Kidney (tissue), 13 donors: ENCODE measurements at regions not wholly inside any gene's neighbourhood (a gene's known extent, or its start where the extent isn't known, plus 50 kb on each side); places are given as distances from the start of the nearest gene placed in this dataset.

Experiments
- DNase-seq, 5 donors: peaks; one replicate each; pipeline ENCODE4 v3.0.0-alpha.2; 2013 to 2020
- FAIRE-seq: peaks from 2 replicates; lab custom pipeline; 2012; peaks lifted over from hg19 to GRCh38; lab: Jason Lieb, UNC
- H3K27ac ChIP-seq, 2 donors: one replicate each; pipeline ENCODE4 v1.7.0; 2013; ENCODE audit warnings: low read depth in 2 of 2, low read length in 2 of 2, inconsistent platforms in 1 of 2
- H3K27me3 ChIP-seq: one replicate; pipeline ENCODE4 v1.7.1; 2013; ENCODE audit warnings: low read length, inconsistent platforms; ENCODE audit not compliant: control insufficient read depth, insufficient read depth
- H3K36me3 ChIP-seq, 3 donors: one replicate each; pipeline versions ENCODE4 v1.7.0 to v1.7.1; 2013; ENCODE audit warnings: low read length in 3 of 3, control low read depth in 1 of 3, inconsistent platforms in 1 of 3; ENCODE audit not compliant: insufficient read depth in 3 of 3, control insufficient read depth in 2 of 3
- H3K4me1 ChIP-seq, 3 donors: one replicate each; pipeline versions ENCODE4 v1.7.0 to v1.7.1; 2013; ENCODE audit warnings: low read length in 3 of 3, inconsistent platforms in 1 of 3, low read depth in 1 of 3; ENCODE audit not compliant: control insufficient read depth in 2 of 3, insufficient read depth in 2 of 3
- H3K4me3 ChIP-seq, 3 donors: one replicate each; pipeline versions ENCODE4 v1.7.0 to v1.8.1; 2013; ENCODE audit warnings: low read length in 3 of 3, control low read depth in 1 of 3, inconsistent platforms in 1 of 3
- H3K9ac ChIP-seq, 3 donors: one replicate each; pipeline versions ENCODE4 v1.7.0 to v1.7.1; 2013; ENCODE audit warnings: low read length in 3 of 3, control low read depth in 1 of 3, inconsistent platforms in 1 of 3
- H3K9me3 ChIP-seq, 3 donors: one replicate each; pipeline versions ENCODE4 v1.7.0 to v1.7.1; 2013; ENCODE audit warnings: low read length in 3 of 3, control low read depth in 1 of 3, inconsistent platforms in 1 of 3; ENCODE audit not compliant: control insufficient read depth in 2 of 3, insufficient read depth in 1 of 3
- CTCF ChIP-seq: IDR thresholded peaks from 3 replicates; pipeline ENCODE4 v1.5.1; 2012; ENCODE audit warnings: mild to moderate bottlenecking, moderate library complexity, borderline replicate concordance; ENCODE audit not compliant: insufficient read depth; ENCODE audit errors: extremely low read depth
- intact Hi-C: fragments of 100-400 bp; cut with DNase I; formaldehyde crosslinking; loops from one replicate; pipeline ENCODE4 v1.11.1; 2022
- donor health status: control.
- donor health status: control.
- donor health status: control.
- donor health status: control.
- donor health status: control.
- donor health status: DM: yes; HTN: yes; CAD: no.
- donor health status: Normal renal cell carcinoma (clear cell type).

GRCh38 chr2:66960161-66960560, 437.0 kb upstream of the ETAA1 start:
- no peak overlapping the region for H3K27ac ChIP-seq
- H3K4me3 ChIP-seq: no peak overlapping the region
- FAIRE-seq (no peak), DNase-seq (no peak)
- no peaks in the 10 kb centered on the region for H3K36me3 ChIP-seq
- TF ChIP-seq CTCF: no peak
- intact Hi-C loops: no loop called here
- no peak overlapping the region for H3K9ac ChIP-seq
- no peaks in the 10 kb centered on the region for H3K9me3 ChIP-seq
- no peaks in the 10 kb centered on the region for H3K27me3 ChIP-seq
- H3K4me1 ChIP-seq: no peaks in the 10 kb centered on the region

- H3K9ac ChIP-seq: no peak overlapping the region
- H3K9me3 ChIP-seq: no peaks in the 10 kb centered on the region
- H3K4me3 ChIP-seq: no peak overlapping the region
- no peak for TF ChIP-seq CTCF
- H3K4me1 ChIP-seq: no peaks in the 10 kb centered on the region
- H3K27me3 ChIP-seq: no peaks in the 10 kb centered on the region
- DNase-seq (peak in 1 of 5 donors; percentile 21), FAIRE-seq (no peak)
- intact Hi-C loops: no loop called here
- no peaks in the 10 kb centered on the region for H3K36me3 ChIP-seq
- H3K27ac ChIP-seq: no peak overlapping the region
Observed at GRCh38 chr2:66962716-66963115, 434.4 kb upstream of the ETAA1 start.

- Histone ChIP-seq H3K9ac (no peak overlapping the region), H3K36me3 (no peaks in the 10 kb centered on the region), H3K27me3 (no peaks in the 10 kb centered on the region), H3K4me3 (no peak overlapping the region), H3K4me1 (no peaks in the 10 kb centered on the region), H3K9me3 (no peaks in the 10 kb centered on the region), H3K27ac (no peak overlapping the region)
- intact Hi-C loops: no loop called here
- no peak for DNase-seq
- FAIRE-seq: no peak
- TF ChIP-seq CTCF: no peak
Observed at GRCh38 chr2:66966631-66967030, 430.5 kb upstream of the ETAA1 start.

- no peak for TF ChIP-seq CTCF
- DNase-seq (no peak), FAIRE-seq (no peak)
- H3K4me3 ChIP-seq: no peak overlapping the region
- no peak overlapping the region for H3K9ac ChIP-seq
- H3K27me3 ChIP-seq: no peaks in the 10 kb centered on the region
- intact Hi-C loops: no loop called here
- no peak overlapping the region for H3K27ac ChIP-seq
- no peaks in the 10 kb centered on the region for H3K4me1 ChIP-seq
- no peaks in the 10 kb centered on the region for H3K9me3 ChIP-seq
- no peaks in the 10 kb centered on the region for H3K36me3 ChIP-seq
Observed at GRCh38 chr2:66968946-66969345, 428.2 kb upstream of the ETAA1 start.
